GM19395 (cell line): ENCODE measurements at regions not wholly inside any gene's neighbourhood (a gene's known extent, or its start where the extent isn't known, plus 50 kb on each side); places are given as distances from the start of the nearest gene placed in this dataset.
"Not testable (repeated sequence)": the region's sequence is repeated elsewhere in the genome, so short reads cannot be mapped to it uniquely, and the experiment has no call there.

ENCODE experiments used
- ATAC-seq: cut with Tn5 transposase; IDR thresholded peaks from one replicate; pipeline ENCODE4 v1.9.1; 2021; ENCODE audit warnings: mild to moderate bottlenecking, moderate library complexity; ENCODE audit not compliant: unreplicated experiment

- ATAC-seq = no peak
Observed at GRCh38 chr6:140732991-140733390, 1358.5 kb upstream of the CITED2 start.

GRCh38 chr6:140732155-140732554 lies 1357.7 kb upstream of the CITED2 start:
- ATAC-seq = no peak

- no peak for ATAC-seq
Observed at GRCh38 chr6:140731741-140732140, 1357.3 kb upstream of the CITED2 start.

GRCh38 chr6:140729521-140729920 lies 1355.1 kb upstream of the CITED2 start:
- no peak for ATAC-seq

- no peak for ATAC-seq
Observed at GRCh38 chr6:140718021-140718420, 1343.6 kb upstream of the CITED2 start.

- ATAC-seq = no peak
Observed at GRCh38 chr6:140713495-140713894, 1339.0 kb upstream of the CITED2 start.

GRCh38 chr6:140711019-140711613 lies 1336.7 kb upstream of the CITED2 start:
- peak; percentile 76 for ATAC-seq

GRCh38 chr6:140708441-140708840 lies 1334.0 kb upstream of the CITED2 start:
- no peak for ATAC-seq

GRCh38 chr6:140704008-140704407 lies 1329.6 kb upstream of the CITED2 start:
- ATAC-seq = not testable (repeated sequence)

GRCh38 chr6:140697585-140697984 lies 1323.1 kb upstream of the CITED2 start:
- ATAC-seq = no peak

GRCh38 chr6:140684776-140685550 lies 1310.5 kb upstream of the CITED2 start:
- no peak for ATAC-seq

GRCh38 chr6:140677781-140678528 lies 1303.5 kb upstream of the CITED2 start:
- no peak for ATAC-seq

GRCh38 chr6:140671926-140672325 lies 1297.5 kb upstream of the CITED2 start:
- ATAC-seq = no peak

- ATAC-seq = no peak
Observed at GRCh38 chr6:140670021-140670420, 1295.6 kb upstream of the CITED2 start.

- no peak for ATAC-seq
Observed at GRCh38 chr6:140669321-140669720, 1294.9 kb upstream of the CITED2 start.

GRCh38 chr6:140663772-140664171 lies 1289.3 kb upstream of the CITED2 start:
- no peak for ATAC-seq

GRCh38 chr6:140663094-140663493 lies 1288.6 kb upstream of the CITED2 start:
- ATAC-seq = no peak

GRCh38 chr6:140661691-140662090 lies 1287.2 kb upstream of the CITED2 start:
- ATAC-seq = no peak

GRCh38 chr6:140660295-140660694 lies 1285.8 kb upstream of the CITED2 start:
- ATAC-seq = no peak

- no peak for ATAC-seq
Observed at GRCh38 chr6:140653972-140654371, 1279.5 kb upstream of the CITED2 start.

GRCh38 chr6:140653506-140653905 lies 1279.1 kb upstream of the CITED2 start:
- no peak for ATAC-seq

- not testable (repeated sequence) for ATAC-seq
Observed at GRCh38 chr6:140649502-140649901, 1275.1 kb upstream of the CITED2 start.
